Cerebellar cortex (tissue), 1 donor: ENCODE measurements at regions not wholly inside any gene's neighbourhood (a gene's known extent, or its start where the extent isn't known, plus 50 kb on each side); places are given as distances from the start of the nearest gene placed in this dataset.

Experiments used
- DNase-seq: peaks from one replicate; pipeline ENCODE4 v3.0.0-alpha.2; 2015; ENCODE audit warnings: low spot score

DNA sequence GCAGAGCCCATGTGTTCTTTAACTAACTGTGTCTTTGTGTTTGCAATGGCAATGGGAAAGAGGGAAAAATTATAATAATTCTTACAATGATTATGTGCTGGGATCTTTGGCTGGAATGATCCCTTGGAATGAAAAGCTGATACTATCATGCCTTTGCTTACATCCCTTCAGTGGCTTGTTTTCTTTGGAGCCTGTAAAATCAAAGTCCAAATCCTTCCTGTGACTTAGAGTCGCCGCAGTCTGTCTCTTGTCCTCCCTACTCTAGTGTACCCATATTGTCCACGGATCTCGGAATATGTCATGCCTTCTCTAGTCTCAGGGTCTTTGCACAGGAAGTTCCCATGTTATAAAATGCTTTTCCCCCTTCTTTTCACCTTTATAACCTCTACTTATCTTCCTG lies 111.7 kb upstream of the MAF start:
- no peak for DNase-seq

DNA sequence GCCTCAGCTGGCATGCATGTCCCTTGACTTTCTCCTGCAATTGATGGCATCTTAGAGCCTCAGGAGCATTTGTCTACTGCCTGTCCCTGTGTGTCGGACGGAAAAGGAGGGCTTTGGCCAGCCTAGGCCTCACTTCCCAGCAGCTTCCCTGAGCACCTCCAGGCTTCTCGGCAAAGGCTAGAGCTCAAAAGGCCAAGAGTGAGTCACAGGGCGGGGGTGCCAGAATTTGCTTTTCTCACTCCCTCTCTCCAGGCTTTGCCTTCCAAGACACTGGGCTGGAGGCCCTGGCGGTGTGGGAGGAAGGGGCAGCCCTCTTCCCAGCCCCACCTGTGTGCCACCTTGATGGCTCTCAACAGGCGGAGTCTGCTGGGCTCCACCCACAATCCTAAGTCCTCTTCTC lies 107.3 kb upstream of the MAF start:
- DNase-seq, result no peak

GRCh38 chr16:79703066-79703465 lies 102.5 kb upstream of the MAF start:
- DNase-seq, result no peak

DNA sequence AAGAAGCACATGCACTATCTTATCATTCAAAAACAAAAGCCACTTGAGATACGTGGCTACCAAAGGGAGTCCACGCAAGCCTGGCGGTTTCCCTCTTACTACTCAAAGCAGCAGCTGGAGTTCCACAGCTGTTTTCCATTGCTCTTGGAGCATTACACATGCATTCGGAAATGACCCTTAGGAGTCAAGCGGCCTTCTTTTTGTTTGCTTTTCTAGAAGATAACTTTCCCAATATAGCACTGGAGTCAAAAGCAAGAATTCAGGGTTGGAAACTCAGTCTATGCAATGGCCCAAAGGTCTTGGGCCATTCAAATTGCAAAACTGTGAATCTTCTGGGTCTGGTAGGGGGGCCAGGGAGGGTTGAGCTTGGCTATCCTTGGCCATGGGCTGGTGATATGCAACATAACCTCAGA lies 97.8 kb upstream of the MAF start:
- no peak for DNase-seq

GRCh38 chr16:79697562-79698112 lies 97.1 kb upstream of the MAF start:
- DNase-seq, result no peak

- no peak for DNase-seq
These were observed 90.5 kb upstream of the MAF start for GRCh38 chr16:79691007-79691406.

GRCh38 chr16:79690159-79690558 lies 89.6 kb upstream of the MAF start:
- DNase-seq, result no peak

GRCh38 chr16:79687249-79688130 lies 87.0 kb upstream of the MAF start:
- DNase-seq, result no peak

DNA sequence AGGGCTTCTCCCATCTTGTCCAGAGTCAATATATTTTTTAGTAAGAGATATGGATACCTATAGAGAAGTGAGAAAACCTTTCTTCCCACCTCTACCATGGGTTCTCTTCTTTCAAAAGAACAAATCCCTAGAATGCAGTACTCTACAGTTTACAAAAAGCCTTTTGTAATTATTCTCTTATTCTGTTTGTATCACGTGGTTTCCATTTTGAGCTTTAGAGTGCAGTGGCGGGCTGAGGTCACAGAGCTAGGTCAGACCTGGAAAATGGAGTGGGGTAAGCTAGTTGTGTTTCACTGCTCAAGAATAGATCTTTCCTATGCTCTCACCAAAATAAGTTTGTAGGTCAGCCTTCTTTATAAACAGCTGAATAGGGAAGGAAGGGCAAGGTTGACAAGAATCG lies 85.3 kb upstream of the MAF start:
- no peak for DNase-seq

DNA sequence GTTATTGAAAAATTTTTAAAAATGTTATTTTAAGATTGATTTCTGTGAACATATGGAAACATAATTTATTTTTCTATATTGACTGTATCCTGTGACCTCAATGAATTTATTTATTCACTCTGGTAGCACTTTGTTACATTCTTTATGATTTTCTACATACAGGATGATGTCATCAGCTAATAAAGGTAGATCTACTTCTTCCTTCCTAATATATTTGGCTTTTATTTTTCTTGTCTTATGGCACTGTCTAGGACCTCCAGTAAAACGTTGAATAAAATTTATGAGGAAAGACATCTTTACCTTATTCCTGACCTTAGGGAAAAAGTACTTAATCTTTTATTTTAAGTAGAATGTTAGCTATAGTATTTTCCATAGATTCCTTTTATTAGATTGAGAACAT lies 78.8 kb upstream of the MAF start:
- no peak for DNase-seq

DNA sequence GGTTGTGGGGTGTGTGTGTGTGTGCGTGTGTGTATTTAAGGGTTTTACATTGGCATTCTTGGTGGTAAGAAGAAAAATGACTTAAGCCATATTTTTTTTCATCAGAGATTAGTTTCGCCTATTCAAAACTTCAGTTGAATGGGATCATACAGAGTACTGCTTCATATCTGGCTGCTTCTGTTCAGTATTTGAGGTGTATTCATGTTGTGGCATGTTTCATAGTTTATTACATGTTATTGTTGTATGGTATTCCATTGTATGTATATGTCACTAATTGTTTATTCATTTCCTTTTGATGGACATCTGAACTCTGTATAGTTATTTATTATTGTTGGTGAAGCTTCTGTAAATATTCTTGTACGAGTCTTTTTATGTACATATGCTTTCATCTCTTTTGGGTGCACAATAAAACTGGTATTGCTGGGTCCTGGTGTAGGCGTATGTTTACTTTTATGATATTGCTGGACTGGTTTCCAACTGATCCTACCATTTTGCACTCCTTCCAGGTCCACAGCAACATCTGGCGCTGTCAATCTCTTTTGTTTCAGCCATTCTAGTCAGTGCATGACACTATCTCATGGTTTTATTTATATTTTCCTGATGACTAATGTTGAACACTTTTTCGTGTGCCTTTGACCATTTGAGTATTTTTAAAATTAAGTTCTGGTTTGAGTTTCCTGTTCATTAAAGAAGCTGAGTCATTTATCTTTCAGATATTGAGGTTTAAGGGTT lies 77.4 kb upstream of the MAF start:
- no peak for DNase-seq

DNA sequence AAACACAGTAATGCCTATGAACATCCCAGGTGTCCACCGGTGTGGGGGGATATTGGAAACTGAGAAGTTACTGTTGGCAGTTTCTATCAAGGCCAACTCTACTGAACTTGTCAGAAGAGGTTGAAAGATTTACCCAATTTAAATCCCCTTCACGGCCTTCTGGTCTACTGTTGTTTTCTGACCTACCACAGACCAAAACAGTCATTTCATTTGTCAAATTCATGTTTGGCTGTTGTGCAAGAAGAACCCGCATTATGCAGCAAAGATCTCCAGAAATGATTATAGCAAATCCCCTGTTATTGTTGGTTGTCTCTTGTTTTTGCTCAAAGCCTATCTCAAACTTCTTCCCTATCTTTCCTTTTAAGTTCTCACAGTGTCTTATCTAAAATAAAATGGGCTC lies 73.1 kb upstream of the MAF start:
- no peak for DNase-seq

DNA sequence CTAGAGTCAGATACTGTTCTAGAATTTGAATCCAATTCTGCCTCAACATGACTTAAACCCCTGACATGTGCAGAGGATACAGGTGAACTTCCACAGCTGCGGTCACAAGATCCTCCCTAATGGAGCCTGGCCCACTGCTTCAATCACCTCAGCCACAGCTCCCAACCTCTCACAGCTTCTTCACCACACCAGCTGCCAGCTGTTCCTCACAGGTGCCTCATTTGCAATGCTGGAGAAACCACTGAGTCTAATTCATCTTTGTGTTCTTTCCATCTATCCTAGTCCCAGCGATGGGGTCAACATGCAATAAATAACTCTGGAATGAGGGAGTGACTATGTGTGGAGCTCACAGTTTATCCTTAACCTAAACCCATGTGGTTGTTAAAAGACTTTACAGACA lies 72.0 kb upstream of the MAF start:
- no peak for DNase-seq

GRCh38 chr16:79668502-79668901 lies 68.0 kb upstream of the MAF start:
- no peak for DNase-seq

GRCh38 chr16:79665970-79666369 lies 65.4 kb upstream of the MAF start:
- no peak for DNase-seq

GRCh38 chr16:79664407-79664806 lies 63.9 kb upstream of the MAF start:
- DNase-seq, result no peak

DNA sequence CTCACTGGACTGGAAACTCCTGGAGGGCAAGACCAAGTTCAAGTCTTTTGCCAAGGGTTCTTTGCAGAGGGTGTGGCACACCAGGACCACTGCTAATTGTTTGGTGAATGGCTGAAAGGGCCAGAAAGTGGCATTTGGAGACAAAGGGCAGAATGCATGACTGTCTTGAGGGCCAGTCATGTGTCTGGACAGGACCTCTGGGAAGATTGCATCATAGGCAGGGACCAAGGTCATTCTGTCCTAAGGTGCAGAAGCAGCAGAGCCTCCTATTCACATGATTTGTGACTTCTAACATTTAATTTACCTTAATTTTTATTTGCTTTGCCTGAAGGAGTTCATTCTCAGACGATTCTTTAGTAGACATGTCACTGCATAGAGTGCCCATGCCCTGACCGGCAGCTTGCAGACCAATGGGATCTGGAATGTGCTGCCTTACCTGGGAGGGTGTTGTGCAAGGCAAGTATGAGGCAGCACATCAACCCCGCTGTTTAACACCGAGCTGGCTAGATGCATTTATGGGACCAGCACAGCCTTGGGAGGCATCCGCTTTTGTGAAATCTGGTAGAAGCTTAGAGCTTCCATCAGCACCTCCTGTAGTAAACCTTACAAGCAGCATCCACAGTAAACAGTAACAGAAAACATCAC lies 62.3 kb upstream of the MAF start:
- DNase-seq, result no peak

GRCh38 chr16:79662122-79662521 lies 61.6 kb upstream of the MAF start:
- no peak for DNase-seq

DNA sequence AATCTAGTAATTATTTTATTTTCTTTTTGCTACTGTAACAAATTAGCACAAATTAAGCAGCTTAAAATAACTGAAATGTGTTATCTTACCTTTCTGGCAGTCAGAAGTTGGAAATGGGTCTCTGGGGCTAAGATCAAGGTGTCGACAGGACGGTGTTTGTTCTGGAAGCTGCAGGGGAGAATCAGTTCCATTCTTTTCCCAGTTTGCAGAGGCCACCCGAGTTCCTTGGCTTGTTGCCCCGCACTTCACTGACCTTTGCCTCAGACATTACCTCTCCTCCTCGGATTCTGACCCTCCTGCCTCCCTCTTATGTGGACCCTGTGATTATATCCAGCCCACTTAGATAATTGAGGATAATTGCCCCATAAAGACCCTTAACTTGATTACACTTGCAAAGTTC lies 61.0 kb upstream of the MAF start:
- no peak for DNase-seq

DNA sequence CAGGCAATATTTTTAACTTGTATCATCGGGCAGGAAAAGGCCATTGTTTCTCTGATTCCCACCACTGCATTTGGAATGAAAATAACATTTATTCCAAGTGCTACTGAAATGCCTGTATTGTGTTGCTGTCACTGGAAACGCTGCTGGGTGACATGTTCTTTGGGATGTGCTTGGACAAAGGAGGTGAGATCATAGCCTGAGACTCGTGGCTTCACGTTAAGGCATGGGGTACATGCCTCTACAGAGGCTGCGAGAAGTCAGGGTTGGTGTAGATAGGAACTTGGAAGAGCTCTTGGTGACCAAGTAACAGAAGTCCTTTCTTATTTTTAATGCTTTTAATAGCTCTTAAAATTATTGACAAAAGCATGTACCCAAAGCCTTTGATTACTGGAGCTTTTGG lies 58.8 kb upstream of the MAF start:
- no peak for DNase-seq

DNA sequence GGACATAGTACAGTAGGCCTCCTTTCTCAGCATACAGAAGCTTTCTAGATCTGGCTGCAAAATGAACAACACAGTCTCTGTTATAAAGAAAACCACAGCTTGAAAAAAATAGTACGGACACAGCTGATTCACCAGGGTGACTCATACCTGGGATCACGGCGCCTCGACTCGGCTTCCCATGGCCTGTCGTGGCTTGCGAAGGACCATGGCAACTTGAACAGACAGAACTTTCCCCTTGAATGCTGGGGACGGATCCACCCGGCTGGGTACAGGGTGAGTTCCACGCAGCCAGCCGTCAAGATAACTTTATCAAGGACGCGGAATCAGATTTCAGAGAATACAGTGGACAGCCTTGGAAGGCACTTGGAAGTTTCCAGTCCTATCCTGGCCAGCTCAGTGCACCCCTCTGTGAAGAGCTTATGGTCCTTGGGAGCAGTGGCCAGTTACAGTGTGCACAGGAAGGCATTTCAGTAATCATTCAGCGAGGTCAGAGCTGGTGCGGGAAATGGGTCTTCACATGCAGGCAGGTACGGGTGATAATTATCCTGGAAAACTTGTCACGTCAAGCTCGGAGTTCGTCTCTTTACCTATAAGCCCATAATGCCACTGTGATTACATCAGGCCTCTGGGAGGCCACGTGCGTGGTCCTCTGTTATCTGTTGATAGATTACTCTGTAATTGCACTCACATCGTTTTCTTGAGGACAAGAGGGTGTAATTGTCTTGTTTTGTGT lies 57.9 kb upstream of the MAF start:
- DNase-seq, result peak; percentile 69

- DNase-seq, result no peak
These were observed 56.1 kb upstream of the MAF start for GRCh38 chr16:79656553-79657115.
